Neural cell (in vitro differentiated cells): ENCODE measurements at regions not wholly inside any gene's neighbourhood (a gene's known extent, or its start where the extent isn't known, plus 50 kb on each side); places are given as distances from the start of the nearest gene placed in this dataset.

Experiments used
- EZH2 ChIP-seq: fragments of 200-600, 300-800 bp; shearing (Covaris generic), sonication (generic); IDR thresholded peaks from 2 replicates; pipeline ENCODE4 v1.6.1; 2014; ENCODE audit warnings: antibody characterized with exemption, low read length, borderline replicate concordance, mild to moderate bottlenecking; ENCODE audit not compliant: insufficient read depth, poor library complexity, severe bottlenecking
- RAD21 ChIP-seq: fragments of 450-650 bp; conservative IDR thresholded peaks from 2 replicates; pipeline ENCODE4 v1.6.1; 2014; ENCODE audit warnings: antibody characterized with exemption, mild to moderate bottlenecking, moderate library complexity
- TF ChIP-seq, protein P1 (sequence below): fragments of 450-650 bp; IDR thresholded peaks from 2 replicates; pipeline ENCODE4 v1.5.1; 2014; ENCODE audit warnings: antibody characterized with exemption, mild to moderate bottlenecking, moderate library complexity; ENCODE audit not compliant: poor library complexity, severe bottlenecking

DNA sequence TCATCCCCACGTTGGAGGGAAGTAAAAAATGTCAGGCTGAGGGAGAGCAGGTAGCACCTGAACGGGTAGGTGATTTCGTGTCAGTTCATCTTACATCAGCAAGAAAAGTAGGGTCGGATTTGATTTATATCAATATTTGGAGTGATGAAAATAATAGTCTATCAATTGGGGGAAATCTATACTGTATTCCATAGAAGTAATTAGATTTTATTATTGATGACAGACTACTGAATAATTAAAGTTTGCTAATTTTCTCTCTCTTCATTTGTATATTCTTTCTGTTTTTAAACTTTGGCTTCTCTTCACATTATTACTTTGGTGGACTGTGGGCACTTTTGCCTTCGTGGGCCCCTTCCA is 78.4 kb downstream of the OLIG3 start:
- TF ChIP-seq, protein P1, sequence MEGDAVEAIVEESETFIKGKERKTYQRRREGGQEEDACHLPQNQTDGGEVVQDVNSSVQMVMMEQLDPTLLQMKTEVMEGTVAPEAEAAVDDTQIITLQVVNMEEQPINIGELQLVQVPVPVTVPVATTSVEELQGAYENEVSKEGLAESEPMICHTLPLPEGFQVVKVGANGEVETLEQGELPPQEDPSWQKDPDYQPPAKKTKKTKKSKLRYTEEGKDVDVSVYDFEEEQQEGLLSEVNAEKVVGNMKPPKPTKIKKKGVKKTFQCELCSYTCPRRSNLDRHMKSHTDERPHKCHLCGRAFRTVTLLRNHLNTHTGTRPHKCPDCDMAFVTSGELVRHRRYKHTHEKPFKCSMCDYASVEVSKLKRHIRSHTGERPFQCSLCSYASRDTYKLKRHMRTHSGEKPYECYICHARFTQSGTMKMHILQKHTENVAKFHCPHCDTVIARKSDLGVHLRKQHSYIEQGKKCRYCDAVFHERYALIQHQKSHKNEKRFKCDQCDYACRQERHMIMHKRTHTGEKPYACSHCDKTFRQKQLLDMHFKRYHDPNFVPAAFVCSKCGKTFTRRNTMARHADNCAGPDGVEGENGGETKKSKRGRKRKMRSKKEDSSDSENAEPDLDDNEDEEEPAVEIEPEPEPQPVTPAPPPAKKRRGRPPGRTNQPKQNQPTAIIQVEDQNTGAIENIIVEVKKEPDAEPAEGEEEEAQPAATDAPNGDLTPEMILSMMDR: no peak
- no peak for TF ChIP-seq RAD21
- TF ChIP-seq EZH2: no peak
